ENCODE measurements at regions not wholly inside any gene's neighbourhood (a gene's known extent, or its start where the extent isn't known, plus 50 kb on each side); places are given as distances from the start of the nearest gene placed in this dataset.

- TF ChIP-seq POLR2AphosphoS5 (IDR thresholded peaks at IDR 0.05) = no peak
- TF ChIP-seq, protein P1, sequence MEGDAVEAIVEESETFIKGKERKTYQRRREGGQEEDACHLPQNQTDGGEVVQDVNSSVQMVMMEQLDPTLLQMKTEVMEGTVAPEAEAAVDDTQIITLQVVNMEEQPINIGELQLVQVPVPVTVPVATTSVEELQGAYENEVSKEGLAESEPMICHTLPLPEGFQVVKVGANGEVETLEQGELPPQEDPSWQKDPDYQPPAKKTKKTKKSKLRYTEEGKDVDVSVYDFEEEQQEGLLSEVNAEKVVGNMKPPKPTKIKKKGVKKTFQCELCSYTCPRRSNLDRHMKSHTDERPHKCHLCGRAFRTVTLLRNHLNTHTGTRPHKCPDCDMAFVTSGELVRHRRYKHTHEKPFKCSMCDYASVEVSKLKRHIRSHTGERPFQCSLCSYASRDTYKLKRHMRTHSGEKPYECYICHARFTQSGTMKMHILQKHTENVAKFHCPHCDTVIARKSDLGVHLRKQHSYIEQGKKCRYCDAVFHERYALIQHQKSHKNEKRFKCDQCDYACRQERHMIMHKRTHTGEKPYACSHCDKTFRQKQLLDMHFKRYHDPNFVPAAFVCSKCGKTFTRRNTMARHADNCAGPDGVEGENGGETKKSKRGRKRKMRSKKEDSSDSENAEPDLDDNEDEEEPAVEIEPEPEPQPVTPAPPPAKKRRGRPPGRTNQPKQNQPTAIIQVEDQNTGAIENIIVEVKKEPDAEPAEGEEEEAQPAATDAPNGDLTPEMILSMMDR (IDR thresholded peaks at IDR 0.05) = no peak
- TF ChIP-seq POLR2A (IDR thresholded peaks at IDR 0.05) = no peak
- no peak for TF ChIP-seq EP300 (IDR thresholded peaks at IDR 0.05)
These were observed 145.7 kb downstream of the CYP26A1 start for GRCh38 chr10:93219347-93219746.

Data from sigmoid colon (tissue), 4 donors.